ENCODE measurements at regions not wholly inside any gene's neighbourhood (a gene's known extent, or its start where the extent isn't known, plus 50 kb on each side); places are given as distances from the start of the nearest gene placed in this dataset.
"Not testable (repeated sequence)": the region's sequence is repeated elsewhere in the genome, so short reads cannot be mapped to it uniquely, and the experiment has no call there.

GRCh38 chr6:43925636-43926139 is 155.7 kb downstream of the VEGFA start:
- not testable (repeated sequence) for TF ChIP-seq CTCF, POLR2A (IDR thresholded peaks at IDR 0.05)
